ENCODE measurements at regions not wholly inside any gene's neighbourhood (a gene's known extent, or its start where the extent isn't known, plus 50 kb on each side); places are given as distances from the start of the nearest gene placed in this dataset.

DNA sequence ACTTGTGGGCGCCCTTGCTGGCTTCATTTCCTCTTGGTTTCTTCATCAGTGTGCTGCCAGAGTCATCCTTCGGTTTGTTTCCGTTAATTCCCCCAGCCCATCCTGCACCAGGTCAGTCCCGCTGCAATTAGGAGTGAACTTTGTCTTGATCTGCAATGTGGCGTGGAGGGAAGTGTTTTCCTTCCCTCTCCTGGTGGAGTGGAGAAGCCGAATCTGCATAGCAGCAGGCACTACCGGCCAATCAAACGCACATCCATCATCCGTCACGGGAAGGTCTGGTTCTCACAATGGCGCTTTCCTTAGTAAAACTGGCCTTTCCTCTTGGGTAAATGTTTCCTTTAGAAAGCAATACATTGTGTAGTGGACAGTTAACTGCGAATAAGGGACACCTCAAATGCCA lies 337.5 kb downstream of the CXCL12 start:
- Histone ChIP-seq H3K36me3 (ENCODE audit: insufficient read depth, low read length) (no peaks in the 10 kb centered on the region), H3K4me2 (ENCODE audit: low read depth, low read length, poor library complexity, severe bottlenecking) (no peak overlapping the region), H3K79me2 (ENCODE audit: insufficient read depth, low read length) (no peaks in the 10 kb centered on the region), H3K9ac (ENCODE audit: low read depth, low read length, poor library complexity, severe bottlenecking) (no peak overlapping the region), H3K9me3 (ENCODE audit: insufficient read depth, low read depth, low read length) (no peaks in the 10 kb centered on the region), H3K4me1 (ENCODE audit: insufficient read depth, low read length, poor library complexity, severe bottlenecking) (no peaks in the 10 kb centered on the region), H2AFZ (ENCODE audit: low read length) (no peak overlapping the region), H4K20me1 (ENCODE audit: insufficient read depth, low read length, poor library complexity, severe bottlenecking) (no peaks in the 10 kb centered on the region), H3K9me2 (replicated peaks; ENCODE audit: low read depth, low read length) (no peaks in the 10 kb centered on the region), H3F3A (ENCODE audit: low read depth) (no peaks in the 10 kb centered on the region), H3K4me3 (ENCODE audit: low read length, poor library complexity, severe bottlenecking) (no peak overlapping the region), H3K27me3 (ENCODE audit: insufficient read depth, low read length, poor library complexity, severe bottlenecking) (no peaks in the 10 kb centered on the region)
- TF ChIP-seq, protein P1, sequence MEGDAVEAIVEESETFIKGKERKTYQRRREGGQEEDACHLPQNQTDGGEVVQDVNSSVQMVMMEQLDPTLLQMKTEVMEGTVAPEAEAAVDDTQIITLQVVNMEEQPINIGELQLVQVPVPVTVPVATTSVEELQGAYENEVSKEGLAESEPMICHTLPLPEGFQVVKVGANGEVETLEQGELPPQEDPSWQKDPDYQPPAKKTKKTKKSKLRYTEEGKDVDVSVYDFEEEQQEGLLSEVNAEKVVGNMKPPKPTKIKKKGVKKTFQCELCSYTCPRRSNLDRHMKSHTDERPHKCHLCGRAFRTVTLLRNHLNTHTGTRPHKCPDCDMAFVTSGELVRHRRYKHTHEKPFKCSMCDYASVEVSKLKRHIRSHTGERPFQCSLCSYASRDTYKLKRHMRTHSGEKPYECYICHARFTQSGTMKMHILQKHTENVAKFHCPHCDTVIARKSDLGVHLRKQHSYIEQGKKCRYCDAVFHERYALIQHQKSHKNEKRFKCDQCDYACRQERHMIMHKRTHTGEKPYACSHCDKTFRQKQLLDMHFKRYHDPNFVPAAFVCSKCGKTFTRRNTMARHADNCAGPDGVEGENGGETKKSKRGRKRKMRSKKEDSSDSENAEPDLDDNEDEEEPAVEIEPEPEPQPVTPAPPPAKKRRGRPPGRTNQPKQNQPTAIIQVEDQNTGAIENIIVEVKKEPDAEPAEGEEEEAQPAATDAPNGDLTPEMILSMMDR (conservative IDR thresholded peaks at IDR 0.05; ENCODE audit: low read length) = no peak
- no peak for TF ChIP-seq EZH2phosphoT487 (IDR thresholded peaks at IDR 0.05; ENCODE audit: borderline replicate concordance)

DNA sequence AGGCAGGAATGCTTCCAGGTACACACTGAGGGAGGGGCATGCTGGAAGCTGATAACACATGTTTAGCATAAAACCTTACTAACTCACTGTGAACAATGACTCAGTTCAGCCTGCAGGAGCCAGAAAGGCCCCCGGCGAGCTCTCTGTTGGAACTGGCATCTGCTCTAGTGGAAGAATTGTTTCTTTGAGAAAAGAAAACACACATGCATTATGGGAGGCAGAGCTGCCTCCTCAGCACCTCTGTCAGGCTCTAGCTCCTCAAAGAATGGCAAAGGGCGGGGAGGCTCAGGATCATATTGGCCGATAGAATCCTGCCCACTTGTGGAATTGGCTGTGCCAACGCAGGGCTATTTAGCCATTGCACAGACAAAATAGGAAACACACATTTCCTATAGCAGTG lies 338.3 kb downstream of the CXCL12 start:
- Histone ChIP-seq H3K9ac (ENCODE audit: low read depth, low read length, poor library complexity, severe bottlenecking) (no peak overlapping the region), H3K4me2 (ENCODE audit: low read depth, low read length, poor library complexity, severe bottlenecking) (no peak overlapping the region), H3K27me3 (ENCODE audit: insufficient read depth, low read length, poor library complexity, severe bottlenecking) (no peaks in the 10 kb centered on the region), H4K20me1 (ENCODE audit: insufficient read depth, low read length, poor library complexity, severe bottlenecking) (no peaks in the 10 kb centered on the region), H3K9me2 (replicated peaks; ENCODE audit: low read depth, low read length) (no peaks in the 10 kb centered on the region), H3K9me3 (ENCODE audit: insufficient read depth, low read depth, low read length) (no peaks in the 10 kb centered on the region), H3K79me2 (ENCODE audit: insufficient read depth, low read length) (no peaks in the 10 kb centered on the region), H2AFZ (ENCODE audit: low read length) (no peak overlapping the region), H3K4me1 (ENCODE audit: insufficient read depth, low read length, poor library complexity, severe bottlenecking) (no peaks in the 10 kb centered on the region), H3F3A (ENCODE audit: low read depth) (no peaks in the 10 kb centered on the region), H3K4me3 (ENCODE audit: low read length, poor library complexity, severe bottlenecking) (no peak overlapping the region), H3K36me3 (ENCODE audit: insufficient read depth, low read length) (no peaks in the 10 kb centered on the region)
- no peak for TF ChIP-seq EZH2phosphoT487 (IDR thresholded peaks at IDR 0.05; ENCODE audit: borderline replicate concordance)
- TF ChIP-seq, protein P1 (conservative IDR thresholded peaks at IDR 0.05; ENCODE audit: low read length) = no peak

DNA sequence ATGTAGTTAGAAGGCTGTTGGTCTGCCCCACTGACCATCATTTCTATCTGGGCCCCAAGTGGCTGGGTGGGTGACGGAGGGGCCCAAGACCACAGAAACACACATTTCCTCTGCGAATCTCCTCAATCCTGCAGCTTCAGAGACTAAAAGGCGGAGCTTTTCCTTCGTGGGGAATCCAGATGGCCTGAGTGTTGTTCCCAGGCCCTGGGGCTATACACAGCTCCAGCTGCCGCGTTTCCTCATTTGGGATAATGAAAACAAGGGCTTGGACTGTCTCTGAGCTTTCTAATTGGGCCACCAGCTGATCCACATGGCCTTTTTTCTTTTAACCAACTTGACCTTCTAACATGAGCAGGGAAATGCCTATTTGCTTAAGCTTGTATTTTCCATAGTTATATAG lies 339.9 kb downstream of the CXCL12 start:
- no peak overlapping the region for H2AFZ ChIP-seq (ENCODE audit: low read length)
- H3K27me3 ChIP-seq (ENCODE audit: insufficient read depth, low read length, poor library complexity, severe bottlenecking) = no peaks in the 10 kb centered on the region
- no peaks in the 10 kb centered on the region for H3K79me2 ChIP-seq (ENCODE audit: insufficient read depth, low read length)

More for the DNA sequence above, 339.9 kb downstream of the CXCL12 start:
- no peaks in the 10 kb centered on the region for H3K4me1 ChIP-seq (ENCODE audit: insufficient read depth, low read length, poor library complexity, severe bottlenecking)
- H3K36me3 ChIP-seq (ENCODE audit: insufficient read depth, low read length) = no peaks in the 10 kb centered on the region
- H3K4me2 ChIP-seq (ENCODE audit: low read depth, low read length, poor library complexity, severe bottlenecking) = no peak overlapping the region
- no peaks in the 10 kb centered on the region for H3F3A ChIP-seq (ENCODE audit: low read depth)
- no peaks in the 10 kb centered on the region for H3K9me3 ChIP-seq (ENCODE audit: insufficient read depth, low read depth, low read length)
- no peaks in the 10 kb centered on the region for H3K9me2 ChIP-seq (replicated peaks; ENCODE audit: low read depth, low read length)
- H3K9ac ChIP-seq (ENCODE audit: low read depth, low read length, poor library complexity, severe bottlenecking) = no peak overlapping the region
- H4K20me1 ChIP-seq (ENCODE audit: insufficient read depth, low read length, poor library complexity, severe bottlenecking) = no peaks in the 10 kb centered on the region
- no peak overlapping the region for H3K4me3 ChIP-seq (ENCODE audit: low read length, poor library complexity, severe bottlenecking)
- no peak for TF ChIP-seq EZH2phosphoT487 (IDR thresholded peaks at IDR 0.05; ENCODE audit: borderline replicate concordance)
- TF ChIP-seq, protein P1 (conservative IDR thresholded peaks at IDR 0.05; ENCODE audit: low read length) = no peak
